HG03571 (cell line): ENCODE measurements at regions not wholly inside any gene's neighbourhood (a gene's known extent, or its start where the extent isn't known, plus 50 kb on each side); places are given as distances from the start of the nearest gene placed in this dataset.

Source experiments
- ATAC-seq: cut with Tn5 transposase; IDR thresholded peaks from one replicate; pipeline ENCODE4 v1.9.1; 2021; ENCODE audit not compliant: unreplicated experiment

- ATAC-seq: no peak
Measured at GRCh38 chr5:58259685-58260152, 200.2 kb downstream of the PLK2 start.

DNA sequence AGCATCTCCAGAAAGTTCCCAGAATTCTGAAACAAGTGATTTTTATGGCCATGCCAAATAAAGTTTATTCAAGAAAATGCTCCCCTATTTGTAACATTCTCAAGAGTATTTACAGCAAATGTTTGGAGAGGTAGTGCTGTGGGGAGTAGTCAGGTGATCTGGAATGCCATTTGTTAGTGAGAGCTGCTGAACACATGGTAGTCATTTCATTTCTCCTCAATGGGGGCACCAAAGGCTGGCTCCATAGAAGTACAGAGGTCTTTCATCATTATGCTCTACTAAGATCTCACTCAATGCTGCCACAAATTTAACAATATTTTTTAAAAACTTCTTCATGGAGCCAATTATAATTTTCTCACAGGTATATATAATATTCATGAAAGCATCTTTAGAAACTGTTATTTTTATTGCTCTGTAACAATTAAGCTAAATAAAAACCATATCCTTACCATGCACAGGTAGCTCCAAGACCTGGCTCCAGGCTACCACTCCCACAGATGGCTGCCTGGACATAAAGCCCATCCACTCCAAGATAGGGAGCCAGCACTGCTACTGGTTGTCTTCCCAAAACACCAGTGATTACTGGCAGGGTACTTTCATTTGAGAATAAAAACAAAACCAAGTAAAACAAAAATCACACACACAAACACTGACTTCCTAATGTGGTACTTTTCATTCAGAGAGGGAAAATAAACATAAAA is 200.8 kb downstream of the PLK2 start:
- ATAC-seq: no peak

- ATAC-seq: no peak
Measured at GRCh38 chr5:58255970-58256369, 203.9 kb downstream of the PLK2 start.

DNA sequence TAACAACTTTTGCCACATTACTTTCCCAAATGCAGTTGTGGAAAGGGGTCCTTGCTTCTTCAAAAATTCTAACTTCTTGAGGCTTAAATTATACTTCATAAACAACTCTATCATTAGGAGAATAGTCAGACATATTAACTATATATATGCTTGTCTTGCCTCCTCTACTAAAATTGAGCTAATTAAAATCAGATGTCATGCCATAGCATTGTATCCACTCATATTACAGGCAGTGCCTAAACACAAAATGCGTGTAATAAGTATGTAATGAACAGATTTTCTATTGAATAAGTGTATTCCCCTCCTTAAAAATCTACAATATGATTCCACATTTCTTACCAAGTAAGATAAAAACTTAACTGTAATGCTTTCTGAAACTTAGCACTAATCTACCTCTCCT is 204.5 kb downstream of the PLK2 start:
- ATAC-seq: no peak

GRCh38 chr5:58248221-58248620 is 211.7 kb downstream of the PLK2 start:
- ATAC-seq: no peak

GRCh38 chr5:58246461-58246944 is 213.4 kb downstream of the PLK2 start:
- no peak for ATAC-seq

DNA sequence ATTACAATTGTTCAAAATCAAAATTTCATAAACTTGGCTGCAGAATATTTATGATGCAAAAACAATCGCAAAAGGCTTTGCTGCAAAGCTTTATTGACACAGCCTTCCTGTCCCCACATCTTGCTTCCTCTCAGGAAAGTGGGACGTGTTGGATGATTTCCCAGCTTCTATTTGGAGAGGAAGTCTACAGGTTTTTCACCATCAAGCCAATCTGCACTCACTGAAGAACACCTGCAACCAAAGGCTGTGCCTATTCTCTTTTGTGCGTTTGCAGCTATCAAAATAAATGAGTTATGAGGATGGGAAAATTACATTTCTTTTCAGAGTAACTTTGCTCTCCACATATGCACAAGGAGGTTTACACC is 214.4 kb downstream of the PLK2 start:
- ATAC-seq: no peak

DNA sequence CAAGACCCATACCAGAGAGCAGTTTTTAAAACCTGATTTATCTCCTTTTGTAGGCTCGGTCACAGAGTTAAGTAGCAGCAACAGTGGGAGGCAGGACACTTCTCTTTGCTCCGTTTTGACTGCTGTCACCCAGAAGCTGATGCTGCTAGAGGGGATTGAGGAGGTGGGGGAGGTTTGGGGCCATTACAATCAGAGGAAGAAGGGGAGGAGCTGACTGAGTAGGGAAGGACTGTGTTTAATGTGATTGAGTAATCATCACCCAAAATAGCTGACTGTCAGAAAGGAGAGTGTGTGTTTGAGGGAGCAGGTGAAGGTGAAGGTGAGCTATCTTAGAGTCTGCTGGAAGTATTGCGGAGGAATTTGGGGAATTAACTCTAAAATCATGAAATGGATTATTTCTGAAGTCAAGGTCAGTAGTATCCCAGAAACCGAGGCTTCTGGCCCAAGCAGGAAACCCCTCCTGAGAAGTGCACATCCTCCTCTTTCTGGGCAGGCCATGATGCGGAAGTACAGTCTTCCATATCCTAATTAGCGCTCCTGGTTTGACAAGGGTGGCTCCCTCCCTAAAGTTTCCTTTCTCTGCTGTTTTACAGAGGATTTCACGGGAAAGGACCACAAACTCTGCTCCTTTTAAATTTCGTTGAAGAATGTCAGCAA is 214.9 kb downstream of the PLK2 start:
- no peak for ATAC-seq

- no peak for ATAC-seq
Measured at GRCh38 chr5:58241389-58241788, 218.5 kb downstream of the PLK2 start.

DNA sequence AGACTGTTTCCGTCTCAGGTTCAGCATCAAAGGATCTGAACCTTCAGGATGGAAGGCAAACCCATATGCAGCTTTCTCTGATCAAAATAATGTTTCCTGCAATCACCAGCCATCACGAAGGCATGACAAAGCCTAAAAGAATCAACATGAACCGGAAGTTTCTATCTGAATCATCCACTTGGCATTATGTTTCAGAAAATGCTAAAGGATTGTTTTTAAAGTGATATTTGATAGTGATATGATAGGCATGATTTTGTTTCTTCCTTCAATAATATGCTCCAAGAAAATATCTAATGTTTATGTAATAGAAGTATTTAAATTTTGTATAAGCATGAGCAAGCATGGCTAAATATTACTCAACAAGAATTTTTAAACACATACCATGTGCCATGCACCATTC is 219.6 kb downstream of the PLK2 start:
- ATAC-seq: no peak

- no peak for ATAC-seq
Measured at GRCh38 chr5:58239731-58240130, 220.2 kb downstream of the PLK2 start.

DNA sequence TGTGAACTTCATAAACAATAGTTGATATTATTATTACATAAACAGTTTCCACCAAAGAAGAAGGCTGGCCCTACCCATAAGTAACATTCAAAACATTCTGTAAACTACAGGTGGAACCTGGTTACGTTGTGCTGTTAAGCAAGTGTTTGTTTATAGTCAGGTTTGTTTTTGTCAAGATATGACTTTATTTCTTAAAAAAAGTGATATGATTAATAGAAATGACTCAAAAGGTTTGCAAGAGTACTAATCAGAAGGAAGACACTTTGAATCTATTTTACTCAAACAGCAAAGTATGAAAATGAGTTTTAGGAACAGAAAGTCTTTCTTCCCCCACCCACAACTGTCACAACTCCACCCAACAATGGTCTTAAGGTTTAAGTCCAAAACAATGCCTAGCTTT is 220.8 kb downstream of the PLK2 start:
- ATAC-seq: no peak

DNA sequence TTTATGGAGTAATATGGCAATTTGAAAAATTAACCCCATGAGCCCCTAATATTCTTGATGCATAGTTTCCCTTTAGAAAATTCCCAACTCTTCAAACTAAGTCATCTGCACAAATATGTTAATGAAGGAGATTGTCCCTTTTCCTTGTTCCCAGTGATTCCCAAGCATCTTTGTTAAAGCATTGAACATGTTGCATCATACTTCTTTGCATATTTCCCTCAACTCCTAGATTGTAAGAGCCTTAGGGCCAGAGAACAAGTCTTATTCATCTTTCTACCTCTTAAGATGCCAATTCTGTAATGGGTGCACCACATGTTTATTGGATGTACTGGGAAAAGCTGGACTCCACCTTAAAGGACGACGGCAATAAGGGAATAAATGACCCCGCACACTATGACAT is 223.4 kb downstream of the PLK2 start:
- no peak for ATAC-seq

- ATAC-seq: no peak
Measured at GRCh38 chr5:58235299-58235698, 224.6 kb downstream of the PLK2 start.

GRCh38 chr5:58232130-58232529 is 227.8 kb downstream of the PLK2 start:
- no peak for ATAC-seq

GRCh38 chr5:58231041-58231440 is 228.8 kb downstream of the PLK2 start:
- no peak for ATAC-seq

GRCh38 chr5:58228896-58229295 is 231.0 kb downstream of the PLK2 start:
- ATAC-seq: no peak

DNA sequence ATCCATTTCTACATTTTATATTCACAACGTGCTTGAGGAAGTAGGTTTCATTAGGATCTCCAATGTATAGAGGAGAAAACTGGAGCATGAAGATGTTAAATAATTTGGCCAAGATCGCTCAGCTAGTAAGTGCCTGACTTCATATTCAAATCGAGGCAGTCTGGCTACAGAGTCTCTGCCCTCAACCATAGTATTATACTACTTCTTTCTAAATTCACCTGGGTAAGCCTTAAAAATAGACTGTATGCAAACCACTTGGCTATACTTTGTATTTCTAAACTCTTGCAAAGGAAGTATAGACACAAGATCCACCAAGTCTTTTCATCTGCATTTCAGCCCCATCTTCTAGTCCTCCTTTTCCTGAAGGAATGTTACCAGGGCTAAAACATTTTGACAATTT is 232.0 kb downstream of the PLK2 start:
- ATAC-seq: no peak

DNA sequence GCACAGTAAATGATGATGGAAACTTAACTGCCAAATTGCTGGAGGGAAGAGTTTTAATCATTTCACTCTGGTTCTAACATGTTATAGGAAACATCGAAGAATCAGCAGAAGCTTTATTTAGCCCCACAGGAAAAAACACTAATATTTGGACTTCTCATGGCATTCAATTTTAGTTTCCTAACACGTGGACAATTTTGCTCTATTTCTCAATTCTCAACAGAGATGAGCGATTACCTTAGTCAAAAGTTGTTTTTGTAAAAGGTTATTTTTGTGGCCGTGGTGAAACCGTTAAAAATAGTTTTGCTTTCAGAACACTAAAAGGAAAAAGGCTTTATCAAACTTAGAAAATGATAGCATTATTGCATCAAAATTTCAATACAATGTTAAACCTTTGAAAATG is 235.2 kb downstream of the PLK2 start:
- no peak for ATAC-seq

DNA sequence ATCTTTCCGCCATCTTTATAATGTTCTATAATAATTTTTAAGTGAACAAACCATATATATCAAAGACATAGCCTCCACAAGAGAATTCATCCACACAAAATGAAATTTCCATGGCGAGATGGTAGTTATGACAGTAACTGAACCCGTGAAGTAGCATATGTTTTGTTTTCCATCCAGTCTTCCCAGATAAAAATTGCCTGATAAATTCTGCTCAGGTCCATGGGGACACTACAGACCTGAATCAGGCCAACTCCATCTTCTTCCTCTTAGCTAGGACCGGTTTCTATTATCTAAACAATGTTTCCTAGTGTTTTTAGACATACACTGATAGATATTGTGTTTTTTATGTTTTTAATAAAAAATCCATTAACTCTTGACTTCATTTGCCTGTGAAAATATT is 235.7 kb downstream of the PLK2 start:
- ATAC-seq: no peak

GRCh38 chr5:58215364-58215763 is 244.5 kb downstream of the PLK2 start:
- no peak for ATAC-seq

DNA sequence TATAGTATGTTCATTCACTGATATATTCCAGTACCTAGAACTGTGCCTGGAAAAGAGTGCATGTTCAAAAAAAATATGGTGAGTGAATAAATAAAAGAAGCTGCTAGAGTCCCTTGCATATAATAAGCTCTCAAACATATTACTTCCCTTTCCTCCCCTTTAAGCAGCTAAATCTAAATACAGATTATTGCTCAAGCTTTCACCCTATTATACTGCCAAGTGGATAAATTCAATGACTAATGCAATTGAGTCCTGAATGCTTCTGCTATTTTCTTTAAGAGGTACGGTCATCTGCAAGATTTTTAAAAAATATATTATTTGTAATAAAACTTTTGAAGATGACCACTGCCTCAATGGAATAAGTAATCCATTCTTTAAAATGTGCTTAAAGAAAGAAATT is 248.4 kb downstream of the PLK2 start:
- ATAC-seq: no peak

DNA sequence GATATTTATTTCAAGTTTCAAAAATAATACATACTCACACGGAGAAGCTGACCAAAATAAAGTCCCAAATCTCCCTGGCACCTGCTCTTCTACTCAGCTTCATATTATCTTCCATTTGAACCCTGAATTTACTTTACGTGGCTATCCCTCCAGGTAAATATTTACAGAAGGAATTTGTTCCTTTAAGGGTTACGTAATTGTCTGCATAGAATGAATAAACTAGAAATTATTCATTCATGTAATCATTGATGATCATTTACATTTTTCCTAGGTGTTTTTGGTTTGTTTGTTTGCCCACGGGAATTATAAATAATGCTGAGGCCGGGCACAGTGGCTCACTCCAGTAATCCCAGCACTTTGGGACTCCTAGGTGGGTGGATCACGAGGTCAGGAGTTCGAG is 251.2 kb downstream of the PLK2 start:
- no peak for ATAC-seq
